B cell (primary cell): ENCODE measurements at regions not wholly inside any gene's neighbourhood (a gene's known extent, or its start where the extent isn't known, plus 50 kb on each side); places are given as distances from the start of the nearest gene placed in this dataset.

Source experiments
- CTCF ChIP-seq: fragments of 200-600 bp; IDR thresholded peaks from one replicate; pipeline ENCODE4 v1.8.0; 2022; ENCODE audit warnings: antibody characterized with exemption, mild to moderate bottlenecking
- EZH2 ChIP-seq: IDR thresholded peaks from 2 replicates; pipeline ENCODE4 v1.6.1; 2012; ENCODE audit warnings: borderline replicate concordance, low read depth, mild to moderate bottlenecking, moderate library complexity, low read length; ENCODE audit not compliant: insufficient read depth, poor library complexity, severe bottlenecking

- TF ChIP-seq EZH2: no peak
- no peak for TF ChIP-seq CTCF
Observed at GRCh38 chr3:110822971-110823370, 248.6 kb upstream of the NECTIN3 start.
